ENCODE measurements at regions not wholly inside any gene's neighbourhood (a gene's known extent, or its start where the extent isn't known, plus 50 kb on each side); places are given as distances from the start of the nearest gene placed in this dataset.
"Not testable (repeated sequence)": the region's sequence is repeated elsewhere in the genome, so short reads cannot be mapped to it uniquely, and the experiment has no call there.

DNA sequence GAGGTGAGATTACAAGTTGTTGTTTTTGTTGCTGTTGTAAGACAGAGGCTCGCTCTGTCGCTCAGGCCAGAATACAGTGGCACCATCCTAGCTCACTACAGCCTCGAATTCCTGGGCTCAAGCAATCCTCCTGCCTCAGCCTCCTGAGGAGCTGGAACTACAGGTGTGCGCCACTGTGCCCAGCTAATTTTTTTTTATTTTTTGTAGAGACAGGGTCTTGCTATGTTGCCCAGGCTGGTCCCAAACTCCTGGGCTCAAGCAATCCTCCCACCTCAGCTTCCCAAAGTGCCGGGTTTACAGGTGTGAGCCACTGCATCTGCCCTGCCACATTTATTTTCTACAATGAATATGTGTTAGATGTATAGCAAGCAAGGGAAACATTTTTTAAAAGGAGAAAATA is 76.9 kb upstream of the LSM14A start:
- TF ChIP-seq, protein P1, sequence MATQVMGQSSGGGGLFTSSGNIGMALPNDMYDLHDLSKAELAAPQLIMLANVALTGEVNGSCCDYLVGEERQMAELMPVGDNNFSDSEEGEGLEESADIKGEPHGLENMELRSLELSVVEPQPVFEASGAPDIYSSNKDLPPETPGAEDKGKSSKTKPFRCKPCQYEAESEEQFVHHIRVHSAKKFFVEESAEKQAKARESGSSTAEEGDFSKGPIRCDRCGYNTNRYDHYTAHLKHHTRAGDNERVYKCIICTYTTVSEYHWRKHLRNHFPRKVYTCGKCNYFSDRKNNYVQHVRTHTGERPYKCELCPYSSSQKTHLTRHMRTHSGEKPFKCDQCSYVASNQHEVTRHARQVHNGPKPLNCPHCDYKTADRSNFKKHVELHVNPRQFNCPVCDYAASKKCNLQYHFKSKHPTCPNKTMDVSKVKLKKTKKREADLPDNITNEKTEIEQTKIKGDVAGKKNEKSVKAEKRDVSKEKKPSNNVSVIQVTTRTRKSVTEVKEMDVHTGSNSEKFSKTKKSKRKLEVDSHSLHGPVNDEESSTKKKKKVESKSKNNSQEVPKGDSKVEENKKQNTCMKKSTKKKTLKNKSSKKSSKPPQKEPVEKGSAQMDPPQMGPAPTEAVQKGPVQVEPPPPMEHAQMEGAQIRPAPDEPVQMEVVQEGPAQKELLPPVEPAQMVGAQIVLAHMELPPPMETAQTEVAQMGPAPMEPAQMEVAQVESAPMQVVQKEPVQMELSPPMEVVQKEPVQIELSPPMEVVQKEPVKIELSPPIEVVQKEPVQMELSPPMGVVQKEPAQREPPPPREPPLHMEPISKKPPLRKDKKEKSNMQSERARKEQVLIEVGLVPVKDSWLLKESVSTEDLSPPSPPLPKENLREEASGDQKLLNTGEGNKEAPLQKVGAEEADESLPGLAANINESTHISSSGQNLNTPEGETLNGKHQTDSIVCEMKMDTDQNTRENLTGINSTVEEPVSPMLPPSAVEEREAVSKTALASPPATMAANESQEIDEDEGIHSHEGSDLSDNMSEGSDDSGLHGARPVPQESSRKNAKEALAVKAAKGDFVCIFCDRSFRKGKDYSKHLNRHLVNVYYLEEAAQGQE (IDR thresholded peaks at IDR 0.05; ENCODE audit: insufficient replicate concordance, low read depth) = not testable (repeated sequence)
- TF ChIP-seq, protein P2, sequence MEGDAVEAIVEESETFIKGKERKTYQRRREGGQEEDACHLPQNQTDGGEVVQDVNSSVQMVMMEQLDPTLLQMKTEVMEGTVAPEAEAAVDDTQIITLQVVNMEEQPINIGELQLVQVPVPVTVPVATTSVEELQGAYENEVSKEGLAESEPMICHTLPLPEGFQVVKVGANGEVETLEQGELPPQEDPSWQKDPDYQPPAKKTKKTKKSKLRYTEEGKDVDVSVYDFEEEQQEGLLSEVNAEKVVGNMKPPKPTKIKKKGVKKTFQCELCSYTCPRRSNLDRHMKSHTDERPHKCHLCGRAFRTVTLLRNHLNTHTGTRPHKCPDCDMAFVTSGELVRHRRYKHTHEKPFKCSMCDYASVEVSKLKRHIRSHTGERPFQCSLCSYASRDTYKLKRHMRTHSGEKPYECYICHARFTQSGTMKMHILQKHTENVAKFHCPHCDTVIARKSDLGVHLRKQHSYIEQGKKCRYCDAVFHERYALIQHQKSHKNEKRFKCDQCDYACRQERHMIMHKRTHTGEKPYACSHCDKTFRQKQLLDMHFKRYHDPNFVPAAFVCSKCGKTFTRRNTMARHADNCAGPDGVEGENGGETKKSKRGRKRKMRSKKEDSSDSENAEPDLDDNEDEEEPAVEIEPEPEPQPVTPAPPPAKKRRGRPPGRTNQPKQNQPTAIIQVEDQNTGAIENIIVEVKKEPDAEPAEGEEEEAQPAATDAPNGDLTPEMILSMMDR (IDR thresholded peaks at IDR 0.05; ENCODE audit: insufficient read depth, low read length) = not testable (repeated sequence)

Measured in HL-60 (cell line).